ENCODE measurements at regions not wholly inside any gene's neighbourhood (a gene's known extent, or its start where the extent isn't known, plus 50 kb on each side); places are given as distances from the start of the nearest gene placed in this dataset.
"Not testable (repeated sequence)": the region's sequence is repeated elsewhere in the genome, so short reads cannot be mapped to it uniquely, and the experiment has no call there.

GRCh38 chr12:33093534-33093933 lies 197.0 kb upstream of the PKP2 start:
- Mint-ChIP-seq H3K27me3 (ENCODE audit: unreplicated experiment) (no peaks in the 10 kb centered on the region), H3K27ac (ENCODE audit: unreplicated experiment) (no peak overlapping the region), H3K36me3 (ENCODE audit: unreplicated experiment) (no peaks in the 10 kb centered on the region), H3K4me3 (ENCODE audit: unreplicated experiment) (no peak overlapping the region), H3K4me1 (ENCODE audit: unreplicated experiment) (no peaks in the 10 kb centered on the region), H3K9me3 (ENCODE audit: unreplicated experiment) (no peaks in the 10 kb centered on the region)
- TF ChIP-seq CTCF (IDR thresholded peaks at IDR 0.05), result no peak
- no peak for DNase-seq (ENCODE audit: extremely low spot score, unreplicated experiment)

GRCh38 chr12:33087876-33088275 lies 191.3 kb upstream of the PKP2 start:
- H3K9me3 Mint-ChIP-seq (ENCODE audit: unreplicated experiment); DNase-seq (ENCODE audit: extremely low spot score, unreplicated experiment); H3K27ac Mint-ChIP-seq (ENCODE audit: unreplicated experiment); H3K27me3 Mint-ChIP-seq (ENCODE audit: unreplicated experiment); H3K4me1 Mint-ChIP-seq (ENCODE audit: unreplicated experiment); H3K4me3 Mint-ChIP-seq (ENCODE audit: unreplicated experiment); H3K36me3 Mint-ChIP-seq (ENCODE audit: unreplicated experiment): not testable (repeated sequence)

- not testable (repeated sequence) for H3K27ac Mint-ChIP-seq (ENCODE audit: unreplicated experiment); H3K9me3 Mint-ChIP-seq (ENCODE audit: unreplicated experiment); H3K27me3 Mint-ChIP-seq (ENCODE audit: unreplicated experiment); H3K36me3 Mint-ChIP-seq (ENCODE audit: unreplicated experiment); H3K4me3 Mint-ChIP-seq (ENCODE audit: unreplicated experiment); DNase-seq (ENCODE audit: extremely low spot score, unreplicated experiment); H3K4me1 Mint-ChIP-seq (ENCODE audit: unreplicated experiment)
Observed at GRCh38 chr12:33076401-33076800, 179.8 kb upstream of the PKP2 start.

GRCh38 chr12:33075130-33075766 lies 178.7 kb upstream of the PKP2 start:
- H3K27ac Mint-ChIP-seq (ENCODE audit: unreplicated experiment); H3K27me3 Mint-ChIP-seq (ENCODE audit: unreplicated experiment); H3K4me3 Mint-ChIP-seq (ENCODE audit: unreplicated experiment); H3K36me3 Mint-ChIP-seq (ENCODE audit: unreplicated experiment); DNase-seq (ENCODE audit: extremely low spot score, unreplicated experiment); H3K4me1 Mint-ChIP-seq (ENCODE audit: unreplicated experiment); H3K9me3 Mint-ChIP-seq (ENCODE audit: unreplicated experiment): not testable (repeated sequence)

GRCh38 chr12:33061844-33062243 lies 165.3 kb upstream of the PKP2 start:
- Mint-ChIP-seq H3K27ac (ENCODE audit: unreplicated experiment) (no peak overlapping the region), H3K4me3 (ENCODE audit: unreplicated experiment) (no peak overlapping the region)
- no peak for TF ChIP-seq CTCF (IDR thresholded peaks at IDR 0.05)

GRCh38 chr12:33054371-33054770 lies 157.8 kb upstream of the PKP2 start:
- no peak for DNase-seq (ENCODE audit: extremely low spot score, unreplicated experiment)
- H3K4me1 Mint-ChIP-seq (ENCODE audit: unreplicated experiment), result no peaks in the 10 kb centered on the region
- no peak for TF ChIP-seq CTCF (IDR thresholded peaks at IDR 0.05)
- no peaks in the 10 kb centered on the region for H3K9me3 Mint-ChIP-seq (ENCODE audit: unreplicated experiment)
- no peaks in the 10 kb centered on the region for H3K36me3 Mint-ChIP-seq (ENCODE audit: unreplicated experiment)
- H3K4me3 Mint-ChIP-seq (ENCODE audit: unreplicated experiment), result no peak overlapping the region
- H3K27me3 Mint-ChIP-seq (ENCODE audit: unreplicated experiment), result peaks cover 3% of the 10 kb centered on the region
- H3K27ac Mint-ChIP-seq (ENCODE audit: unreplicated experiment), result no peak overlapping the region

More at GRCh38 chr12:33061844-33062243, 165.3 kb upstream of the PKP2 start:
- no peaks in the 10 kb centered on the region for H3K27me3 Mint-ChIP-seq (ENCODE audit: unreplicated experiment)
- H3K36me3 Mint-ChIP-seq (ENCODE audit: unreplicated experiment), result no peaks in the 10 kb centered on the region
- DNase-seq (ENCODE audit: extremely low spot score, unreplicated experiment), result no peak
- H3K9me3 Mint-ChIP-seq (ENCODE audit: unreplicated experiment), result peaks cover 5% of the 10 kb centered on the region
- no peaks in the 10 kb centered on the region for H3K4me1 Mint-ChIP-seq (ENCODE audit: unreplicated experiment)
